ENCODE measurements at regions not wholly inside any gene's neighbourhood (a gene's known extent, or its start where the extent isn't known, plus 50 kb on each side); places are given as distances from the start of the nearest gene placed in this dataset.

DNA sequence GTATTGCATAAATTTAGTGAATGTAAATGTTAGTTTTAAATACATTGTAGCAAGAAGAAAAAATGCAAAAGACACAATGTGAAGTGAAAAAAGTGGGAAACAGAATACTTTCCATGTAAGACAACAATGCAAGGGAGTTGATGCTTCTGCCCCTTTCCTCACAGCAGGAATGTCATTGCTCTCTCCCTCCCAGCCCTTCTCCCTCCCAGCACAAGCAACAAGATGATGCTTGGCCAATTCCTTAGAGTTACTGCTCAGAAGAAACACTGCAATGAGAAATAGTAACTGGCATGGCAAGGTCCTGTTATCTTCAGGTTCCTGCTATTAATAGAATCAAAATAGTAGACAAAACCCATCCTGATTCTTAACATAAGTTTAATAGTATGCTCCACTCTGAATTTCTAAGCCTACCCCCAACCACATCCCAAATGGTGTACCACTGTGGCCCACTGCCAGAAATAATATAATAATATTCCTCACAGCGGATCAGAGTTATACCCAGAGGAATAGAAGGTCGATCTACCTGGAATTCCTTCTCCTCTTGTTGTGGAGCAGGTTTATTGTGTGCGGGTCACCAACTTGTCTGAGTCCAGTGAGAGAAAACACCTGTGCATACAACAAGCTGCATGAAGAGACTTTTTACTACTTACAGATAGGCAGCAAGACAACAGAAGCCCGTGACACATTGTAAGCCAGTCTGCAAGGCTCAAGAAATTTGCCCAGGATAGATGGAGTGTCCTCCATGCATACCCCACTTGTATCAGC, 69.8 kb upstream of the SLC7A11 start:
- in situ Hi-C loops (cut with HindIII; ENCODE audit: low sequenced_read_pairs): no loop called here

GRCh38 chr4:138310991-138311390, 68.8 kb upstream of the SLC7A11 start:
- in situ Hi-C loops (cut with HindIII; ENCODE audit: low sequenced_read_pairs): no loop called here

DNA sequence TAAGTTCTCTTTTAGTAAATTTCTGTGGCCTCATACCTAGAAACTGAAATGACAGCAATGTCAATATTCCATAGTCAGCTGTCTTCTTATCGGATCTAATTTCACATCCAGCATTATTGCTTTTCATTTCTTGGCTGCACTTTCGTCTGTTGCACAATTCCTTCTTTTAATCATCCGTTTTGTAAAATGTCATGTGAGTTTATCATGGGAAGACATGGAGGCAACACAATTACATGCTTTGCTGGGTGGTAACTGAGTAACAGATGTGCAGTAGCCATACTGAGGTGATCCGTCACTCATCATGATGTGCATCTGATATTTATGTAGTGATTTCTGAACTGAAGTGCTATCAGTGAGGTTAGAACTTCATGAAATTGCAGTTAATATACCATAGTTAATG, 68.3 kb upstream of the SLC7A11 start:
- in situ Hi-C loops (cut with HindIII; ENCODE audit: low sequenced_read_pairs): no loop called here

GRCh38 chr4:138308356-138308755, 66.2 kb upstream of the SLC7A11 start:
- in situ Hi-C loops (cut with HindIII; ENCODE audit: low sequenced_read_pairs): no loop called here

GRCh38 chr4:138307319-138307718, 65.2 kb upstream of the SLC7A11 start:
- in situ Hi-C loops (cut with HindIII; ENCODE audit: low sequenced_read_pairs): no loop called here

GRCh38 chr4:138305050-138305449, 62.9 kb upstream of the SLC7A11 start:
- in situ Hi-C loops (cut with HindIII; ENCODE audit: low sequenced_read_pairs): no loop called here

DNA sequence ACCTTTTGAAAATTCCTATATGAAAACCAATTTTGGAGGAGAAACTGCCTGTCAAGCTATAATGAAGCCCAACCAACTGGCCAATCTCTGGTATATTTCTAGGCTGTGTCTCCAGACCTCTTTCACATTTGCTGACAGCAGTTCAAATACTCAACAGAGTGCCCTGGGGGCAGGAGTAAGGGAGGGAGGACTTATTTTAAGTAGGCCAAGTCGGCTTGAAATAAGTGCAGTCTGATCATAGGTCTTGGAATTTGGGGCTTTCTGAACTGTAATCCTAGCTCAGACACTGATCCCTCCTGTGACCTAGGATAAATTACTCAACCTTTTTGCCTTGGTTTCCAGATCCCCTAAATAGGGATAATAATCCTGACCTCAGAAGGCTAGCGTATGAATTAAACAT, 59.4 kb upstream of the SLC7A11 start:
- in situ Hi-C loops (cut with HindIII; ENCODE audit: low sequenced_read_pairs): no loop called here

GRCh38 chr4:138300616-138301015, 58.5 kb upstream of the SLC7A11 start:
- in situ Hi-C loops (cut with HindIII; ENCODE audit: low sequenced_read_pairs): no loop called here

DNA sequence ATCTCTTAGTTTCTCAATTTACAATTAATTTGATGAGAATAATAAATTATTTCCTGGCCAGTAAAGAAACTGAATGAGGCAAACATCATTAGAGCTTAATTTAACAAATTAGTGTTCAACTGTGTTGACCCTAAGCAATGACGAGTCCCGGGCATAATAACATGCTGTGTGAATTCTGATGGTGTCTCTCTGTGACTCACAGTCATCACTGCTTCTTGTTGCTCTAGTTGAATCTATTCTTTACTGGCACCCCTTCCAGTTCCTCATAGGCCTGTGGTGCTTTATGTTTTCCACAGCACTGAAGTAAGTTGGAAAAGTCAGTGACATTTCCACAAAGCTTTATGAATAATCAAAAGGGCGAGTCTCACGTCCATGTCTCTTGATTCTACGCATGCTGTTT, 57.7 kb upstream of the SLC7A11 start:
- in situ Hi-C loops (cut with HindIII; ENCODE audit: low sequenced_read_pairs): loop anchor here (10.0 kb wide), 1 partner anchor 85 kb away; no protein-coding TSS in a partner anchor

DNA sequence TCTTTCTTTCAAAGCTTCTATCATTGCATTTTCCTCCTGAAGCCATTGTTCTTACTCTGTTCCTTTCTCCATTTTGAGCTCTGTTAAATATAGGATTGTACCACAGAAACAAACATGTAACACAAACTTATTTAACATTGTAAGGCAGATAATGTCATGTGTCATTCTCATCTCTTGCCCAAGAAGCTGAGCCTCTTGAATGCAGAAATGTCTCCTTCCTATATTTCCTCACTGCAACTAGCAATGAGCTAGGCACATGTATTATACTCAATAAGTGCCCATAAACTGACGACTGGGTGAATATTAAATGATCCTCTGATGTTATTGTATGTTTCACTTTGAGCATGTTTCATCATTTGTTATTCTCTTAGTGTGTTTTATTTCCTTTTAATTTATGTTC, 56.7 kb upstream of the SLC7A11 start:
- in situ Hi-C loops (cut with HindIII; ENCODE audit: low sequenced_read_pairs): loop anchor here (10.0 kb wide), 1 partner anchor 86 kb away; no protein-coding TSS in a partner anchor

DNA sequence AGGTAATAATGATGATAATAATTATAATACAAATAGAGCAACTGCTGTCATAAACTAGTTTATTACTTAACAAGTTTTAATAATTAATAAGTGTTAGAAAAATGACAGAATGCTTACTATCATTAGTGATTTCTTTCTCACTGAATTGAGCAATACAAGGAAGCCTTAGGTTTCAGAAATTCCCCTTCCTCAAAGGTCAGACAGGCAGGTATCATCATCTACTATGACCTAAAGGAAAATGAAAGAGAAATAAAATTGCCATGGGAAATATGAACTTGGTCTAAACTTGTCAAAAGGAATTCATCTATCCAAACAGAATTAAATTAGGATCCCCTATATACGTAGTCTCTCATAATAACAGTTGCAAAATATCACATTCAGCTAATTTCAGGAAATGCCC, 56.3 kb upstream of the SLC7A11 start:
- in situ Hi-C loops (cut with HindIII; ENCODE audit: low sequenced_read_pairs): loop anchor here (10.0 kb wide), 1 partner anchor 86 kb away; no protein-coding TSS in a partner anchor

GRCh38 chr4:138297743-138298405, 55.7 kb upstream of the SLC7A11 start:
- in situ Hi-C loops (cut with HindIII; ENCODE audit: low sequenced_read_pairs): loop anchor here (10.0 kb wide), 1 partner anchor 87 kb away; no protein-coding TSS in a partner anchor

- in situ Hi-C loops (cut with HindIII; ENCODE audit: low sequenced_read_pairs): loop anchor here (10.0 kb wide), 1 partner anchor 92 kb away; no protein-coding TSS in a partner anchor
These were observed 50.2 kb upstream of the SLC7A11 start for GRCh38 chr4:138292321-138292720.

Measured in endothelial cell of hepatic sinusoid (primary cell).